AG04450 (cell line): ENCODE measurements at regions not wholly inside any gene's neighbourhood (a gene's known extent, or its start where the extent isn't known, plus 50 kb on each side); places are given as distances from the start of the nearest gene placed in this dataset.

ENCODE experiments used
- CTCF ChIA-PET: fragments of 300-600, 350-600 bp; formaldehyde crosslinking; extraction: SDS; loops from one replicate; lab custom pipeline; 2022; ENCODE audit warnings: antibody characterized with exemption, inconsistent platforms; lab: Charles Lee
- POLR2A ChIA-PET: fragments of 350-600 bp; formaldehyde crosslinking; extraction: SDS; loops from one replicate; lab custom pipeline; 2021; ENCODE audit warnings: antibody characterized with exemption, inconsistent platforms; lab: Yijun Ruan, JAX
- DNase-seq: peaks from one replicate; pipeline ENCODE4 v3.0.0-alpha.2; 2011; ENCODE audit warnings: low read depth, low spot score
- H3K27ac ChIP-seq: one replicate; pipeline ENCODE4 v1.5.1; 2012; ENCODE audit warnings: low read depth, low read length, control low read depth
- H3K27me3 ChIP-seq: one replicate; pipeline ENCODE4 v1.6.0; 2012; ENCODE audit warnings: low read length; ENCODE audit not compliant: control insufficient read depth, insufficient read depth
- H3K4me3 ChIP-seq: 2 replicates; pipeline ENCODE4 v1.5.1; 2011; ENCODE audit warnings: mild to moderate bottlenecking, low read depth, low read length, control low read depth
- H3K9me3 ChIP-seq: 2 replicates; pipeline ENCODE4 v1.5.1; 2012; ENCODE audit warnings: low read length; ENCODE audit not compliant: control insufficient read depth, insufficient read depth
- TF ChIP-seq, protein P1 (sequence below): IDR thresholded peaks from 2 replicates; pipeline ENCODE4 v1.5.1; 2011; ENCODE audit warnings: low read depth, low read length, control low read depth, inconsistent platforms

DNA sequence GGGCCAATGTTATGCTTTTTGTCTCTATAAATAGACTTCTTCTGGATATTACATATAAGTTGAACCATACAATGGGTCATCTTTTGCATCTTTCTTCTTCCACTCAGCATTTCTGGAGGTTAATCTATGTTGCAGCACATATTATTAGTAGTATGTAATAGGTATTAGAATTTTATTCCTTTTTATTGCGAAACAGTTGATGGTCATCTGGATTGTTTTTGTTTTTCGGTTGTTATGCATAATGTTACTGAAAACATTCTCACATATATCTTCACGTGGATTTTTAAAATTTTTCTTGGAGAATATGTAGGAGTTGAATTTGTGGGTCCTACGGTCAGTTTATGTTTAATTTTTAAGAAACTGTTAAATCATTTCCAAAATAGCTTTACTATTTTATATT is 466.8 kb downstream of the SLCO4C1 start:
- H3K27ac ChIP-seq, result no peak overlapping the region
- TF ChIP-seq, protein P1, sequence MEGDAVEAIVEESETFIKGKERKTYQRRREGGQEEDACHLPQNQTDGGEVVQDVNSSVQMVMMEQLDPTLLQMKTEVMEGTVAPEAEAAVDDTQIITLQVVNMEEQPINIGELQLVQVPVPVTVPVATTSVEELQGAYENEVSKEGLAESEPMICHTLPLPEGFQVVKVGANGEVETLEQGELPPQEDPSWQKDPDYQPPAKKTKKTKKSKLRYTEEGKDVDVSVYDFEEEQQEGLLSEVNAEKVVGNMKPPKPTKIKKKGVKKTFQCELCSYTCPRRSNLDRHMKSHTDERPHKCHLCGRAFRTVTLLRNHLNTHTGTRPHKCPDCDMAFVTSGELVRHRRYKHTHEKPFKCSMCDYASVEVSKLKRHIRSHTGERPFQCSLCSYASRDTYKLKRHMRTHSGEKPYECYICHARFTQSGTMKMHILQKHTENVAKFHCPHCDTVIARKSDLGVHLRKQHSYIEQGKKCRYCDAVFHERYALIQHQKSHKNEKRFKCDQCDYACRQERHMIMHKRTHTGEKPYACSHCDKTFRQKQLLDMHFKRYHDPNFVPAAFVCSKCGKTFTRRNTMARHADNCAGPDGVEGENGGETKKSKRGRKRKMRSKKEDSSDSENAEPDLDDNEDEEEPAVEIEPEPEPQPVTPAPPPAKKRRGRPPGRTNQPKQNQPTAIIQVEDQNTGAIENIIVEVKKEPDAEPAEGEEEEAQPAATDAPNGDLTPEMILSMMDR, result no peak
- CTCF ChIA-PET, result no interaction called here
- POLR2A ChIA-PET, result no interaction called here
- H3K27me3 ChIP-seq, result no peaks in the 10 kb centered on the region
- no peaks in the 10 kb centered on the region for H3K9me3 ChIP-seq
- no peak for DNase-seq
- H3K4me3 ChIP-seq, result no peak overlapping the region

DNA sequence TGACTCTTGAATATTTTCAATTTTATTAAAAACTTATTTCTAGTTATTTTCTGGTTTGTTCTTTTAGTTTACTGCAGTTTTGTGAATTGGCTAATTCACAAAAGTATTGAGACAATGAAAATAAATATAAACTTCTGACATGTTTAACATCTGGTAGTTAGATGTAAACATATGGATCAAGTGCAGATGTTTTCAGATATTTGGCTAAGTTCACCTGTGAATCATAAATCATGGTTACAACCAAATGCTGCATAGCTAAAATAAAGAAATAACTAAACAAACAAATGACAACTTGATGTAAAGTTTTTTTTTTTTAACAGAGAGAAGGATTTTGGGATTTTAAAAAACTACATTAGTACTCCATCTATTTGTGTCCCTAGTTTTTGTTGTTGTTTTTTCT is 484.6 kb downstream of the SLCO4C1 start:
- Histone ChIP-seq H3K27ac (no peak overlapping the region), H3K9me3 (peaks cover 16% of the 10 kb centered on the region), H3K27me3 (no peaks in the 10 kb centered on the region), H3K4me3 (no peak overlapping the region)
- DNase-seq, result no peak
- POLR2A ChIA-PET, result no interaction called here
- TF ChIP-seq, protein P1, result no peak
- CTCF ChIA-PET, result no interaction called here

DNA sequence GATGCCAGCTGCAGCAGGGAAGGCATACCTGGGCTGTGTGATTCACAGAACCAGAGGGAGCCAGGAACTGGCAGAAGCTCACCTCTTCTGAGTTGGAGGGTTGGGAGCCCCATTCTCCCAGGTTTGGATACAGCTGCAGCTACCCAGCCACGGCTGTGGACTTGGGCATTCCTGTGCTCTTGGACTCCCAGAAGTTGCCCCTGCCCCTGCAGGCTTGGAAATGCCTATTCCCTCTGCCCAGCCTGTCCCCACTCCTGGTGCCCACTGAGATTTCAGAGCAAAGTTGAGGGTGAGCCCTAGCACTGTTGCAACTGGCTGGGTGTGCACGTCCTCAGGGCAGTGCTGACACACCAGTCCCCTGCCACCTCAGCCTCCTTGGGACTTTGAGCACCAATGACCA is 489.7 kb downstream of the SLCO4C1 start:
- no peak for DNase-seq
- ChIA-PET POLR2A (no interaction called here), CTCF (no interaction called here)

DNA sequence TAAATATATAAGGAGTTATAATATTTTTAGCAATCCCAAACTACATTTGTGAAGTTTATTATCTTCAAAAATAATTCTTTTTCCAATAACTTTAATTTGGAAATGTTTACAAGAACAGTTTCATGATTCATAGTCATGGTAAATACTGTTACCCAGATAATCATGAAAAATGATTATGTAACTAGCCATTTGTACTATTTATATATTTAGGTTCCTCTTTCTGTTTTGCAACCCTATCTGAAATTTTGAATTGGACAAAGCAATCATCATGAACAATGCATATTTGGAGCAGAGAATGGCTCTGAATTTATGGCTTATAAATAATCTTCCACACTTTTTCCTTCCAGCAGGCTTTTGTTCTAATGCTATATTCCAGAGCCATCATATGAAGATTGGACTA is 499.7 kb downstream of the SLCO4C1 start:
- DNase-seq, result no peak
- POLR2A ChIA-PET, result no interaction called here
- no peaks in the 10 kb centered on the region for H3K27me3 ChIP-seq
- TF ChIP-seq, protein P1, result no peak
- CTCF ChIA-PET, result no interaction called here
- H3K9me3 ChIP-seq, result peaks cover 3% of the 10 kb centered on the region; the same call in 1 of the 2 replicates
- H3K4me3 ChIP-seq, result no peak overlapping the region
- H3K27ac ChIP-seq, result no peak overlapping the region

More for the DNA sequence above, 489.7 kb downstream of the SLCO4C1 start:
- Histone ChIP-seq H3K27me3 (no peaks in the 10 kb centered on the region), H3K4me3 (no peak overlapping the region), H3K9me3 (peaks cover 21% of the 10 kb centered on the region), H3K27ac (no peak overlapping the region)
- TF ChIP-seq, protein P1, result no peak

DNA sequence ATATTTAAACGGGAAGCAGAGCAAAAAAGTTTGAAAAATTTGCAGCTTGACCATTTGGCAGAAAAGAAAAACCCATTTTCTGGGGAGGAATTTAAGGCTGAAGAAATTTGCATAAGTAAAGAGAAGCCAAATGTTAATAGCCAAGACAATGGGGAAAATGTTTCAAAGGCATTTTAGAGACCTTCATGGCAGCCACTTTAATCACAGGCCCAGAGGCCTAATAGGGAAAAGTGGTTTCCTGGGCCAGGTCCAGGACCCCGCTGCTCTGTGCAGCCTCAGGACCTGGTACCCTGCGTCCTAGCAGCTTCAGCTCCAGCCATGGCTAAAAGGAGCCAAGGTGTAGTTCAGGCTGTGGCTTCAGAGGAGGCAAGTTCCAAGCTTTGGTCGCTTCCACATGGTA is 507.3 kb downstream of the SLCO4C1 start:
- no peak for DNase-seq
- TF ChIP-seq, protein P1, result no peak
- no peak overlapping the region for H3K4me3 ChIP-seq
- CTCF ChIA-PET, result no interaction called here
- H3K27ac ChIP-seq, result no peak overlapping the region
- H3K27me3 ChIP-seq, result no peaks in the 10 kb centered on the region
- H3K9me3 ChIP-seq, result peaks cover 18% of the 10 kb centered on the region
- POLR2A ChIA-PET, result no interaction called here
